ENCODE measurements at regions not wholly inside any gene's neighbourhood (a gene's known extent, or its start where the extent isn't known, plus 50 kb on each side); places are given as distances from the start of the nearest gene placed in this dataset.

DNA sequence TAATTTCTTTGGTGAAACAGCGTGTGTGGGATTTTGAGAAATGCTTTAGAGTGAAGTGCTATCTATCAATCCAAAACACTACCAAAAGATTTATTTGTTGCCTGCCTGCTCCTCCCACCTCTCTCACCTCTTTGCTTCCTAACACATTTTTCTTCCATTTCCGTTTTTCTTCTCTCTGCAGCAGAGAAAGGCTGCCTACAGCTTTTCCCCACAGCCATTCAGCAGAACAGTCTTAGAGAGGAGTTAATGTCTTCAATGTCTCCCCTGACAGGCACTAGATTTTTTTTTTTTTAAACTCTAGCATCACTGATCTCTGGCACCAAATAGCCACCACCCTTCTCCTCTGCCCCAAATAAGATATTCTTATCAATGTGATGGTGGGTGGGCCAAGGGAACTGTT, 327.8 kb upstream of the MAN1A1 start:
- H3K27ac ChIP-seq = no peak overlapping the region
- no peaks in the 10 kb centered on the region for H3K9me3 ChIP-seq
- intact Hi-C loops (cut with DNase I; ENCODE audit: low total_unique reads) = no loop called here
- H3K4me1 ChIP-seq = no peaks in the 10 kb centered on the region
- no peak overlapping the region for H3K4me3 ChIP-seq
- no peaks in the 10 kb centered on the region for H3K27me3 ChIP-seq (replicated peaks in 1 of 7)
- TF ChIP-seq, protein P1, sequence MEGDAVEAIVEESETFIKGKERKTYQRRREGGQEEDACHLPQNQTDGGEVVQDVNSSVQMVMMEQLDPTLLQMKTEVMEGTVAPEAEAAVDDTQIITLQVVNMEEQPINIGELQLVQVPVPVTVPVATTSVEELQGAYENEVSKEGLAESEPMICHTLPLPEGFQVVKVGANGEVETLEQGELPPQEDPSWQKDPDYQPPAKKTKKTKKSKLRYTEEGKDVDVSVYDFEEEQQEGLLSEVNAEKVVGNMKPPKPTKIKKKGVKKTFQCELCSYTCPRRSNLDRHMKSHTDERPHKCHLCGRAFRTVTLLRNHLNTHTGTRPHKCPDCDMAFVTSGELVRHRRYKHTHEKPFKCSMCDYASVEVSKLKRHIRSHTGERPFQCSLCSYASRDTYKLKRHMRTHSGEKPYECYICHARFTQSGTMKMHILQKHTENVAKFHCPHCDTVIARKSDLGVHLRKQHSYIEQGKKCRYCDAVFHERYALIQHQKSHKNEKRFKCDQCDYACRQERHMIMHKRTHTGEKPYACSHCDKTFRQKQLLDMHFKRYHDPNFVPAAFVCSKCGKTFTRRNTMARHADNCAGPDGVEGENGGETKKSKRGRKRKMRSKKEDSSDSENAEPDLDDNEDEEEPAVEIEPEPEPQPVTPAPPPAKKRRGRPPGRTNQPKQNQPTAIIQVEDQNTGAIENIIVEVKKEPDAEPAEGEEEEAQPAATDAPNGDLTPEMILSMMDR (IDR thresholded peaks at IDR 0.05 in 8 of 11, conservative IDR thresholded peaks at IDR 0.05 in 3 of 11) = no peak
- no peak for TF ChIP-seq POLR2A (IDR thresholded peaks at IDR 0.05)
- no peak for TF ChIP-seq POLR2AphosphoS5 (IDR thresholded peaks at IDR 0.05)
- DNase-seq = no peak
- no peaks in the 10 kb centered on the region for H3K36me3 ChIP-seq
- WGBS, 5 donors = 72 to 80% (median 76%) methylated on average over 2 of the region's 2 CpGs

DNA sequence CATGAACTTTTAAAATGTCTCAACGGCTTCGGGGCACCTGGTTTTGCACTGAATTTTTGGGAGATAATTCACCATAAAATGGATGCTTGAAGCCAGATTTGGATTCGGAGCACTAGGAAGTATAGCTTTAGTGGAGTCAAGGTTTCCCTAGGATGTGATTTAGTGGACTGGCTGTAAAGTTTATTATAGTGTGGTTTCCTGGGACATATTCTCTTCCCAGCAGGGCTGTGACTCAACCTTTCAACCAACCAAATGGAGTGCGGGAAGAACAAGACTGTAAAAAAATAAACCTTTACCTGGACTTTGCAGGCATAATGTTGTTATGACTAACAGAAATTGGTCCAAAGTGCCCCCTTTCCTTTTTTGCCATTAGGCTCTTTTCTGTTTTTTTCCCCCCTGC, 327.4 kb upstream of the MAN1A1 start:
- Histone ChIP-seq H3K4me1 (no peaks in the 10 kb centered on the region), H3K36me3 (no peaks in the 10 kb centered on the region), H3K27me3 (replicated peaks in 1 of 7) (no peaks in the 10 kb centered on the region), H3K4me3 (no peak overlapping the region), H3K9me3 (no peaks in the 10 kb centered on the region), H3K27ac (no peak overlapping the region)
- DNase-seq = no peak
- 85 to 91% (median 88%) methylated on average over 4 of the region's 4 CpGs for WGBS, 5 donors
- intact Hi-C loops (cut with DNase I; ENCODE audit: low total_unique reads) = no loop called here
- TF ChIP-seq POLR2A (IDR thresholded peaks at IDR 0.05) = no peak
- TF ChIP-seq, protein P1 (IDR thresholded peaks at IDR 0.05 in 8 of 11, conservative IDR thresholded peaks at IDR 0.05 in 3 of 11) = no peak
- TF ChIP-seq POLR2AphosphoS5 (IDR thresholded peaks at IDR 0.05) = no peak

DNA sequence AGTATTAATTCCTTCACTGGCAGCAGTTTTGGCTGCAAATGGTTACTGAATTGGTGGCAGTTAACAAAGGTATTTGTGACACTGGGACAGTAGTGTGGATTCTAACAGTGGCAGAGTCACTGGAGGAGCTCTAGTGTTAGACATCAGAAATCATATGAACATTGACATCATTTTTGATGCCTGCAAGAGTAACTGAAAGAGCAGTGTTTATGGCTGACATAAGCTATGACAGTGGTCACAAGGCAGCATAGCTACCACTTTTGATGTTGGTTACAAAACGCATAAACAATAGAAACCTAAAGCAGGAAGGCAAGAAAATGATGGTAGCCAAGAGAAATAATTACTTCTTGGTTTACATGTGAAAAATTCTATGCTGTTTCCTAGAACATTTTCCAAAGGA, 326.7 kb upstream of the MAN1A1 start:
- no peak overlapping the region for H3K27ac ChIP-seq
- H3K36me3 ChIP-seq = no peaks in the 10 kb centered on the region
- no peak overlapping the region for H3K4me3 ChIP-seq
- H3K4me1 ChIP-seq = no peaks in the 10 kb centered on the region
- no peak for DNase-seq
- 84 to 88% (median 86%) methylated on average over 1 of the region's 1 CpG for WGBS, 5 donors
- intact Hi-C loops (cut with DNase I; ENCODE audit: low total_unique reads) = no loop called here
- H3K9me3 ChIP-seq = no peaks in the 10 kb centered on the region
- no peaks in the 10 kb centered on the region for H3K27me3 ChIP-seq (replicated peaks in 1 of 7)
- TF ChIP-seq, protein P1 (IDR thresholded peaks at IDR 0.05 in 8 of 11, conservative IDR thresholded peaks at IDR 0.05 in 3 of 11) = no peak
- TF ChIP-seq POLR2AphosphoS5 (IDR thresholded peaks at IDR 0.05) (no peak), POLR2A (IDR thresholded peaks at IDR 0.05) (no peak)

DNA sequence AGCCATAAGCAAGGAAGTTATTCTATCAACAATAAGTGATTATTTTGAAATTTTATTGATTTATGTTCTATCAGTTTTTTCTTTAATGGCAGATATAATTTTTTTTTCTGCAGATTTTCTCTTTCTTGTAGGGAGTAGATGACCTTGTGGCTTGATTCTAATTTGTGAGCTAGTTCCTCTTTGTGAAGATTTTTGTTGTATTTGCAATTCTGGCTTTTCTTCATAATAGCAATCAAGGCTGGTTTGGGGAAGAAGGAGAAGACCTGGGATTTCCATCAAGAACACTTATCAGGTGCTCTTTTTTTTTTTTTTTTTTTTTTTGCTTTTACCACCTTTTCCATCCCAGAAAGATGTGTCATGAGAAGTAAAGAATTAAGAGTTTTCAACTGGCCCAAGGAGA, 324.2 kb upstream of the MAN1A1 start:
- Histone ChIP-seq H3K27me3 (replicated peaks in 1 of 7) (no peaks in the 10 kb centered on the region), H3K27ac (no peak overlapping the region), H3K9me3 (no peaks in the 10 kb centered on the region), H3K36me3 (no peaks in the 10 kb centered on the region), H3K4me3 (no peak overlapping the region), H3K4me1 (peaks cover 0 to 10% (median 2%) of the 10 kb centered on the region in 6 donors)
- intact Hi-C loops (cut with DNase I; ENCODE audit: low total_unique reads) = no loop called here
- no peak for TF ChIP-seq POLR2AphosphoS5 (IDR thresholded peaks at IDR 0.05)
- TF ChIP-seq, protein P1 (IDR thresholded peaks at IDR 0.05 in 8 of 11, conservative IDR thresholded peaks at IDR 0.05 in 3 of 11) = no peak
- no peak for TF ChIP-seq POLR2A (IDR thresholded peaks at IDR 0.05)
- DNase-seq = no peak

Data from spleen (tissue), 11 donors.